Activated CD4-positive, alpha-beta T cell treated with anti-CD3 and anti-CD28 coated beads, Interleukin-2, amount 50 U/mL, for 4 hours (primary cell): ENCODE measurements at regions not wholly inside any gene's neighbourhood (a gene's known extent, or its start where the extent isn't known, plus 50 kb on each side); places are given as distances from the start of the nearest gene placed in this dataset.
"Not testable (repeated sequence)": the region's sequence is repeated elsewhere in the genome, so short reads cannot be mapped to it uniquely, and the experiment has no call there.

ENCODE experiments used
- DNase-seq, 2 experiments: peaks; one replicate each; pipeline ENCODE4 v3.0.0-alpha.2; 2020

DNA sequence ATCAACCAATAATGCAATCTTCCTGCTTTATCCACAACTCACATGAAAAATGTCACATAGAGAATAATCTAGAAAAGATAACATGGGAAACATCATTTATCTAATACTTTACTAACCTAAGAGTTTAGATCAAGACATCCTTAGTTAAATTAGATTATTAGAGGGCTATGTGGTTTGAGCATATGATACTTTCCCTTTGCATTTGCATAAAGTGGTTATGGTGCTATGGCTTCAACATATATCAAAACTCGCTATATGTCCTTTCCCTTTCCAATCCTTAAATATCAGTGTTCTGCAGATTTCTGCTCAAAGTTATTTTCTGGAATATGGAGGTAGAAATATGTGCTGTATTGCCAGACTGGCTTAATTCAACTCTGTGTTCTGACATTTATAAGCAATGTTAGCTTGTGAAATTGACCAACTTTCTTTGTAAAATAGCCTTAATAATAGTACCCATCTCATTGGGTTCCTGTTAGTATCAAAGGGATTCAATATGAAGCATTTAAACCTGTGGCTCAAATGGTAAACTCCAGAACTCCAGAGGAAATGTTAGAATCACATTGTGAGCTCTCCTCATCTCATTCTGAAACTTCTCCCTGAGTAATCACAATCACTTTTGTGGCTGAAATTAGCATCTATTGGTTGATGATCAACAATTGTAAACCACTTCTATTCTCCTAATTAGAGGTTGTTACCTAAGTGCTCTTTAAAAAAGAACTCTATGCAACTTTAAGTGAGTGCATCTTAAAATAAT is 1089.9 kb upstream of the SLC39A10 start:
- no peak for DNase-seq

DNA sequence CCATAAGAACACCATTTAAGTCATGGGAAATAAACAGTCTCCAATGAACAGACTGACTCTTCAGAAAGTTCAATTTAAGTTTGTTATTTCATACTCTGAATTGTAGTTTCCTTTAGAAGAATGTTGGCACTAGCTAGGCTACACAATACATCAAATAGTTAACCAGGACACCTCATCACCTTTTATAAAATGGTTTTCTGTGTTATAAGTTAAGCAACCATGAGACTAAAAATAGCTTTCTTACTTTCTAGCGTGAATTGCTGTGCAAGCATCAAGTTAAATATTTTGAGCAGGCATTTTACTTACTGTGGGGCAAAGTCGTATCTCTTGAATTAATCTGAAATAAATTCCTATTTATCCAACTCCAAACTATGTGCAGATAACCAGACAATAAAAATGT is 1092.6 kb upstream of the SLC39A10 start:
- DNase-seq, result no peak

DNA sequence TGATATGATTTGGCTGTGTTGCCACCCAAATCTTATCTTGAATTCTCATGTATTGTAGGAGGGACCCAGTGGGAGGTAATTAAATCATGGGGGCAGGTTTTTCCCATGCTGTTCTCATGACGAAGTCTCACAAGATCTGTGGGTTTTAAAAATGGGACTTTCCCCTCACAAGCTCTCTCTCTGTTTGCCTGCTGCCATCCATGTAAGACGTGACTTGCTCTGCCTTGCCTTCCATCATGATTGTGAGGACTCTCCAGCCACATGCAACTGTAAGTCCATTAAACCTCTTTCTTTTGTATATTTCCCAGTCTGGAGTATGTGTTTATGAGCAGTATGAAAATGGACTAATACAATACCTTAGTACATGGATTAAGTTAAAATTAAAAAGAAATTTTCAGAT is 1094.7 kb upstream of the SLC39A10 start:
- no peak for DNase-seq

DNA sequence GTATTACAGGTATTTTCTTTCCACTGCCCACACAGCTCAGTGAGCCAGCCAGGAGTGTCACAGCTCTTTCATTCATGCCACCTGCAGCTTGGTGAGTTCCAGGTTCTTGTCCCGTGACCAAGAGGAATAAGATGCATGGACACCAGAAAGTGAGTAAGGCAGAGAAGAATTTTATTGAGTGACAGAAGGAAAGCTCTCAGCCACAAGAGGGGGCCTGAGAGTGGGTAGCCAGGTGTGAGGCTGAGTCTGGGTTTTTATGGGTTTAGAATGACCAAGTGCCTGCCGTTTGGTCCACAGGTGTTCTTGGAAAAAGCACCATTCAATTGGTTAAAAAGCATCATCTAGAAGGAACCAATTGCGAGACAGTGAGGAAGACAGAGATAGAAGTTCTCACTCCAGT is 1097.1 kb upstream of the SLC39A10 start:
- no peak for DNase-seq

DNA sequence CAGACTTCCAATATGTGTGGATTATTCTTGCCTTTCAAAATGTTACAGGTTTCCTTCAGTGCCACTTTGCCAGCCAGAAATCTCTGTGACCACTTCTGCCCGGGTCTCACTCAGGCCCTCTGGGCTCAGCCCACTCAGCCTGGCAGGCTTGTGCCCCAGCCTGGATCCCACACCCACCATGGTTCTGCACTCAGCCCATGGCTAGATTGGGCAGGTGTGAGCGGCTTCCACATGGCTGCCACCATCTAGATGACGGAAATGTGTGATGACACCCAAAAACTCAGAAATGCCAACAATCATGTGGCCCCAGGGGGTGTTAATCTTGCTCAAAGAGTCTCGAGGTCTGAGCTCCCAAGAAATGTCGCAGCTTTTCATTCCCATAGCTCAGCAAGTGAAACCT is 1097.5 kb upstream of the SLC39A10 start:
- DNase-seq, result no peak

DNA sequence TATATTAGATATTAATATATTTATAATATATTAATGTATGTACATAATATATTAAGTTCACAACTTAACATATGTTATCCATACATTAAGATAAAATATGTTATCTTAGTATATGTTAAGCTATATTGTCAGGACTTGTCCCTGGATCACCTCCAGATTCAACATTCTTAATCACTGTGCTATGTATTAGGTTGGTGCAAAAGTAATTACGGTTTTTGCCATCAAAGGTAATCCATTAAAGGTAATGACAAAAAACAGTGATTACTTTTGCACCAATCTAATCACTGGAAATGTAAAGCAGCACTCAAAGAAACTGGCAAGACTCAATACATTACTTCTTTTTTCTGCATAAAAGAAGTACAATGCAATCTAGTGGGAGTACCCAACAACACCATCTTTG is 1099.0 kb upstream of the SLC39A10 start:
- no peak for DNase-seq

DNA sequence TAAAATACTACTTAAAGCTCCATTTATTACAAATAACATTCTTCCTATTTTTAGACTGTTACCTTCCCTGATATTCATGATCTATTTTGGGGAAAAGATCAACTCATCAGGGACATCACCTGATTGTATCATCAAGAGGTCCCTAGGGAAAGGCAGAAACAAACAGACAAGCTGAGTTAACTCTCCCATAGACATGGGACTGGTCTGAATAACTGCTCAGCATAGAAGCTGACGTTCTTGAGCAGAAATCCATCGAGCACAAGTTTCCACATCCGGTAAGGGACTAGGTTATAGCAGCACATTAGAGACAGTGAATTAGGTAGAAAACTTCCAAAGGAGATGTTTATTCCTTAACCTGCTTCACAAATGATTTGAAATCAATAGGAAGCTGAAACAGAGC is 1100.4 kb upstream of the SLC39A10 start:
- no peak for DNase-seq

DNA sequence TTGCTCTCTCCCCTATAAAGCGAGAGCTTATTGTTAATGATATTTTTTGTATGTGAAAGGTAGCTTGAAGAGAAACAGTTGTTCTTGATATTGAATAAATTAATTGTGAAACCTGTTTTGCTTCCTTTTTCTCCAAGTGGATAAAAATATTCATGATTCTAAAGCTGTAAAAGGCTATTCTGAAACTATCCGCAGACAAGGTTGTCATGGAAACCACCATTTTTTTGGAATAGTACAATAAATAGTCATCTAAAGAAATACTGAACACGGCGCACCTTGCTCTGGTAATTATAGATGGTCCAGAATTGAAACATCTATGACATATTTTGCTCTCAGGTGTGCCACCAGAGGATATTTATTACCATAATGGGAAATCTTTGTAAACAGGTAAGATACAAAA is 1103.0 kb upstream of the SLC39A10 start:
- DNase-seq, result no peak

DNA sequence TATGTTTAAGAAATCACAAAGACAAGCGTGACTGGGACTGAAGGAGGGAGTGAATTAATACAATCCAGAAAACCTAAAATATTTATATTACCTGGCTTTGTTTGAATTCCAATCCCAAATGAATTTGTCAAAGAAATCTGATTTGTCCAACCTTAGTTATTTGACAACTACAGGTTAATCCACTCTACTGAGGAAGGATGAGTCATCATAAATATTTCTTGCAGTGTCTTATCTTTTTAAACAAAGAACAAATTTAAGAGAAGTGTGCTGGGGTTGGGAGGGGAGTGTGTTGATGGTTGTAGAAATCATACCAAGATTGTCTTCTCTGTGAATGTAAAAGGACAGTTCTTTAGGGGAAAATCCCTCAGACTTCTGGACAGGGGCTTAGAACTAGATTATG is 1106.3 kb upstream of the SLC39A10 start:
- no peak for DNase-seq

DNA sequence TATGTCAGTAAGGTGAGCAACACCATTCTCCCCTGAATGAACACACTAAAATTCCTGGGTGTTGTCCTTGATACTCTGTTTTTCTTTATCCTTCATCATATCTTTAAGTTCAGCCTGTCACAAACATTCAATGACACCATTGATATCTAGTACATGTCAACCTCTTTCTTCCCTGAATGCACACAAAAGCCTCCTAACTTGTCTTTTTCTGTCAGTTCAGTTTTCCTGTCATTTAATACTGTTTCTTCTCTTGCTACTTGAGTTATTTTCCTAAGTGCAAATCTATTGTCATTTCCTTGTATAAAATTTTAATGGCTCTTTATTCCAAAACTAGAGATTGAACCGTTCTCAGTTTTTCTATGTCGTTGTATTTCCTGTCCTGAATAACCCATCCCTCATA is 1107.6 kb upstream of the SLC39A10 start:
- DNase-seq, result no peak

DNA sequence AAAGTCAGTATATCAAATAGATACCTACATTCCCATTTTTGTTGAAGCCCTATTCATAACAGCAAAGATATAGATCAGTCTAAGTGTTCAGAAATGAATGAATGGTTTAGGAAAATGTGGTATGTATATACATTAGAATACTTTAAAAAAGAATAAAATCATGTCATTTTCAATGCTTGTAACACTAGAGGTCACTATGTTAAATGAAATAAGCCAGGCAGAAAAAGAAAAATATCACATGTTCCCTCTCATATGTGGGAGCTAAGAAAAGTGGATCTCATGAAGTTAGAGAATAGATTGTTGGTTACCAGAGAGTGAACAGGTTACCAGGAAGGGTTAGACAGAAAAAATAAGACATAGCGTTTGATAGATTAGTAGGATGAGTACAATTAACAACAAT is 1111.0 kb upstream of the SLC39A10 start:
- DNase-seq, result no peak

DNA sequence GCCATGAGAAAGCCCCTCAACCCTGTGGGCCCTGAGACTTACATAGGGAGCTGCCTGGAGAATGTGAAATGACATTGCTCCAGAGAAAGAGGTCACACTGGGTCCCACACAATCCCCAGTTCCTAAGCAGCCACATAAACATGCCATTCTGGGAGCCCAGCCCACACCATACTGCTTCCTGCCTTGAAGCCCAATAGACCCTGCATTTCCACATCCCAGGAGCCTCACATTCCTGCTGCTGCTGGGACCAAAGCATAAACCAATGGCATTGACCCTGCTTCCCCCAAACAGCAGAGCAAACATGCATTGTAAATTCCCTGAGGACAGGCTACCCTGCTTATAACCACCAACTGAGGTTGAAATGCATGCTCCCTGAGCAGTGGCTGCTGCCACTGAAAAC is 1117.6 kb upstream of the SLC39A10 start:
- no peak for DNase-seq

DNA sequence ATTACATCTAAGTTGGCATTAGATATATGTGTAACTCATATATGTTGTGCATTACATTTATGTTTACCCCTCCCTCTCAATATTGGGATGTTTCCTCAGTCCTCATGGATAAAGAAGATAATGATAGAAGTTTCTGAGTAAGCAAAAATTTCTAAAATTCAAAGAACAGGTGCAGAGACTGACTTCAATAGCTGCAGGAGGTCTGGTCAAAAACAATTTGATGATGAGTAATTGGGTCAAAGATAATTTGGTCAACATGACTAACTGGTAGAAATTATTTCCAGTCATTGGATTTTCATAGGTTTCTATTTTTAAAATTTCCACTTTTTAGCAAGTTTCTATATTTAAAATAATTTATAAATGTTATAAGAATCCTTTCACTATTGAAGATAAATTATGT is 1130.9 kb upstream of the SLC39A10 start:
- DNase-seq, result no peak

DNA sequence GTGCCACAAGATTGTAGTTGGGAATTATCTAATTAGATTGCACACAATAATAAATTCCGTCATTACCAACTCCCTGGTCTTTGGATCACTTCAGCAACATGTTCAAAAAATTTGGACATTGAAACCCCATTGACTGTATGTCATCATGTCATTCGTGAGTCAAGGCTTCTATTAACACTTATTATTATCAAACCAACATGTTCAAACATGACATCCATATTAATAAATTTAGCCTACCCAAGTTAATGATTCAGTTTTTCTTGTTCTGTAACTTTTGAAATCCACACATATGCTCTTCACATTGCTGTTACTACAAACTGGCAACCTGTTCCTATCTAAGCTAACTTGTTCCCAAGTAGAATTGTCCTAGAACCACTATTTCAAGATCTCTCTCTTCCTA is 1142.7 kb upstream of the SLC39A10 start:
- DNase-seq, result no peak

DNA sequence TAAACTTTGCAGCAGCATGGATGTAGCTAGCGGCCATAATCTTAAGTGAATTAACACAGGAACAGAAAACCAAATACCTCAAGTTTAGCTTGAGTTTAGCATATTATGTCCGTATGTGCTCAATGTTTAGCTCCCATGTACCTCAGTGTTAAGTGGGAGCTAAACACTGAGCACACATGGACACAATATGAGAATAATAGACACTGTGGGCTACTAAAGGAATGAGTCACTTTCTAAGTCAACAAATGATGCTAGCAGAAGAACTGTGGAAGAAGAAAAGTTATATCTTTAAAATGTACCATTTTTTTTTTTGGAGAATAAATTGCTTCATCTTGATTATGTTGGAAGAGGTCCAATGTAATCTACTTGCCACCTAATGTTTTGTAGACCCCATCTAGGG is 1146.0 kb upstream of the SLC39A10 start:
- not testable (repeated sequence) for DNase-seq

DNA sequence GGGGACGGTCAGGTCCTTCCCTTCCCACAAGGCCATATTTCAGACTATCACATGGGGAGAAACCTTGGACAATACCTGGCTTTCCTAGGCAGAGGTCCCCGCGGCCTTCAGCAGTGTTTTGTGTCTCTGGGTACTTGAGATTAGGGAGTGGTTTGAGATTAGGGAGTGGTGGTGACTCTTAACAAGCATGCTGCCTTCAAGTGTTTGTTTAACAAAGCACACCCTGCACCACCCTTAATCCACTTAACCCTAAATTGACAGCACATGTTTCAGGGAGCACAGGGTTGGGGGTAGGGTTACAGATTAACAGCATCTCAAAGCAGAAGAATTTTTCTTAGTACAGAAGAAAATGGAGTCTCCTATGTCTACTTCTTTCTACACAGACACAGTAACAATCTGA is 1152.2 kb upstream of the SLC39A10 start:
- DNase-seq, result not testable (repeated sequence)

DNA sequence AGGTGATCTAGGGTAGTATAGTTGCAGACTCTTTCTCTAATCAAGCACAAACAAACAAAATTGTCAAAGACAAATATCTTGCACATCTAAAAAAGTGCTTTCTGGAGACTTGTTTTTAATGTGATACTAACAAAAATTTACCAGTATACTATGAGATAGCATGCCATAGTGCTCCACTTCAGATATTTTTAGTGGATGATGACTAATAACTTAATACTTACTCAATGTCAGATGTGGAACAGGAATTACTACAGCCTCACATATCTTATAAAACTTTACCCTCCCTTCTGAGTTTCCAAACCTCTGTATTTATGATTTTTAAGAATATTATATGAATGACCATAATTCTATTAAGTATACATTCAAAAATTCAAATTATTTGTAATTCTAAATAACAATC is 1162.0 kb upstream of the SLC39A10 start:
- no peak for DNase-seq

DNA sequence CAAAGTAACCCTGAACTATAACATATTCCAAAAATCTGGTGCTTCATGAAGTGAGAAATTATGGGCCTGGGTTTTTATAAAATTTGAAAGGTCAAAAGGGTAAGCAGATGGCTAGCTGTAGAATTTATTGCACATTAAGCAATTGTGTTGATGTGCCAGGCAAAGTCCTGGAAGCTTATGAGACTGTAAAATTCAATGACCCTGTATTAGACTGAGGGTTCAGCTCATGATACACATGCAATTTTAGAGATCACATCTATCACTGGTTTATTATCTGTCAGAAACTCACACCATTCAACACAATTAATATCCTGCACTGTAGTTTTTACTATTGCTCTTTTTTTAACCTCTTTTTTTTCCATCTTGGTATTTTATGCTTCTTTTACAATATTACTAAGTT is 1162.6 kb upstream of the SLC39A10 start:
- no peak for DNase-seq

DNA sequence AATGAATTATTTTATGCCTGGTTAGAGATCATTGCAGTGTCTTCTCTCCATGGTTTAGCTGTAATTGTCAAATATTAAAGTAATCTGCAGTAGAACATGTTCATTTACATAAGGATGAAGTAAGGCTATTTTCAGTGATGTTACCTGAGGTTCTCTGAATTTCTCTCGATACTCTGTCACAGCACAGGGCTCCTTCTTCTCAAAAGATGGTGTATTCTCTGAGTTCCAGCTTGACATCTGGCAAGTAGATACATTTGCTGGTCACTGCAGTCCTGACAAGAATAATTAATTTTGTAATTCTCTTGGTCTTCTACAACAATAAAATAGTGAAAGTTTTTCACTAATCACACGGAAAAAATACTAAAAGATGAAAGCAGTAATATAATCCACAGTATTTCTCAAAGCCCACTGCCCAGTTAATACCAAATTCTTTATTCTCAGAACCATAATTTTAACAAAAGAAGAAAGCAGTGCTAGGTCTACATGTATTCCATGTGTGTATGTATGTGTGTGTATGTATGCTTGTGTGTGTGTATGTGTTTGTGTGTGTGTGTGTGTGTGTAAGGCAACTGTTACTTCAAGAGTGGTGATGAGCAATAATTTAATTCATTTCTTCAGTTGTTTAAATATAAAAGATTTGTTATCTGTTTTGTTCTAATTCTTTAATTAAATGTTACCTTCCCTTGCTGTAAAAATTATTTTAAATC is 1165.5 kb upstream of the SLC39A10 start:
- DNase-seq, result no peak

DNA sequence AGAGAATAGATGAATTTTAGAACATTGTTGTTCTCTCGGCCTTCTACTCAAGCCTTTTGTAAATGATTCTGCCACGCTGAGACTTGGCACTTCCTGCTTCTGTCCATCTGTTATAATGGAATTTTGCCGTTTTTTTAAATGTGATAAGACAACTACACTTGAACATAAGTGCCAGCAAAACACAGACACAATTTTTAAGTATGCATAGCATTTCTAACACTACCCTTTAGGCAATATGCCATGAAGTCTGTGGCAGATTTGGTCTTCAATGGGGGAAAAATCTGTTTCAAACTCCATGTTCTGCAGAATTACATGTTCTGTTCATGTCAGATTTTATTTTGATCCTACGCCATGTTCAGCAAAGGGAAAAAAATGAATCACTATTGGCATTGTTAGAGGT is 1170.7 kb upstream of the SLC39A10 start:
- no peak for DNase-seq

DNA sequence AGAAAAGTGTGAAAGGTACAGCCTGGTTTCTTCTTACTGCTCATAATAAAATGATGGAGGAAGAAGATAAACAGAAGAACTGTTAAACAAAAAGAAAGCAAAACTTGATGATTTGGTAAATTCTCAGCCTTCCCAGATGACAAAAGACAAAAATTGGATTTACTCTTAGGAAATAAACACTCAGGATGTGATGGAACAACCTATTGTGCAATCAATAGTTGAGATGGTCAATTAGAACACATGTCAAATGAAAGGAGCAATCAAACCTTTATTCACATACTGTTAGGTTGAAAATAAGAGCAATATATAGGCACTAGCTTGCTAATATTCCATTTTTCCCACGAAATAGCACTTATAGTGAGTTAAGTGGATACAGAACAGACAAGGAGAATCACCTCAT is 1174.0 kb upstream of the SLC39A10 start:
- DNase-seq, result no peak

DNA sequence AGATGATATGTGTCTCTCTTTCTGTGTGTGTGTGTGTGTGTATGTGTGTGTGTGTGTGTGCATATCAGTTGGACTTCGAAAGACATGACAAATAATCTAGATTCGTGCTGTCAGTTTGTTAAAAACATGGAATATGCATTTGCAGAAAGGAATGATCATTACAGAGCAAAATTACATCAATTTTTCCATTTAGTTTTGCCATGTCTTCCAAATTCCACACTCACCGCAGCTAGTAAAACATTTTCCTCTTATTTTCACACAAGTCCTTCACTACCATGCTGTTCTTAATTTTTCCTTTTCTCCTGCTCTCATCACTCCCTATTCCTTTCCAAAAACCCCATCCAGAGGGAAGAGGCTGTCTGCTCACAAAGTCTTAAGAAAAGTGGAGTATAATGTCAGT is 1191.4 kb upstream of the SLC39A10 start:
- no peak for DNase-seq

DNA sequence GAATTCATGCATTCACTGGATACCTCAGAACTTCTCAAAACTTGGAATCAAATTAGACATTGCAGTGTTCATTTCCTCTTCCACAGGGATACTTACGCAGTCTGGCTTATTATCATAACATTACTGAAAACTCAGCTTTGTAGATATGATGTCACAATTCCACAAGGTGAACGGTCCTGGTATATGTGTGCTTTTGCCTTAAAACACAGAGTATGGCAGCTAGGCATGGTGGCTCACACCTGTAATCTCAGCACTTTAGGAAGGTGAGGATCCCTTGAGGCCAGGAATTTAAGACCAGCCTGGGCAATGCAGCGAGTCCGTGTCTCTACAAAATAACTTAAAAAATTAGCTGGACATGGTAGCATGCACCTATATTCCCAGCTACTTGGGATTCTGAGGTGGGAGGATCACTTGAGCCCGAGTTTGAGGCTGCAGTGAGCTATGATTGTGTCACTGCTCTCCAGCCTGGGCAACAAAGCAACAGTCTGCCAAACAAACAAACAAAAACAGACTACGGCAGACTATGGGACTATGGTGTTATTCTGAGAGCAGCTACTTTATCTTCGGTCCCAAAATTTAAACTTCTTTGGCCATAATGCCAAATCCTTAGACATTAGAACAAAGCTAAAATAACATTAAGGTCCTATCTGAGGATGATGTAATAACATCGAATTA is 1191.9 kb upstream of the SLC39A10 start:
- DNase-seq, result no peak

DNA sequence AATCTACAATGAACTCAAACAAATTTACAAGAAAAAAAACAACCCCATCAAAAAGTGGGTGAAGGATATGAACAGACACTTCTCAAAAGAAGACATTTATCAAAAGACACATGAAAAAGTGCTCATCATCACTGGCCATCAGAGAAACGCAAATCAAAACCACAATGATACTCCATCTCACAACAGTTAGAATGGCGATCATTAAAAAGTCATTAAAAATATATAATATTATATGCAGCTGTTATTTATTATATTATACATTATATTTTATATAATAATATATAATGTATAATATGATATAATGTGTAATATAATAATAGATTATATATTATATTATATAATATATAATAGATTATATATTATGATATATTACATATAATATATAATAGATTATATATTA is 1194.1 kb upstream of the SLC39A10 start:
- not testable (repeated sequence) for DNase-seq
